Sigmoid colon (tissue), 4 donors: ENCODE measurements at regions not wholly inside any gene's neighbourhood (a gene's known extent, or its start where the extent isn't known, plus 50 kb on each side); places are given as distances from the start of the nearest gene placed in this dataset.

Experiments
- EP300 ChIP-seq, 4 donors: sonication (generic); formaldehyde crosslinking; IDR thresholded peaks; one replicate each; pipeline ENCODE4 v1.6.1; 2017; ENCODE audit warnings: antibody characterized with exemption in 4 of 4
- POLR2A ChIP-seq, 2 donors: fragments of 450-650 bp; IDR thresholded peaks; one replicate each; pipeline ENCODE4 v1.6.1; 2016; ENCODE audit warnings: antibody characterized with exemption in 2 of 2, mild to moderate bottlenecking in 2 of 2, moderate library complexity in 2 of 2
- POLR2AphosphoS5 ChIP-seq, 4 donors: sonication (generic); formaldehyde crosslinking; IDR thresholded peaks; one replicate each; pipeline ENCODE4 v1.6.1; 2017; ENCODE audit warnings: antibody characterized with exemption in 4 of 4
- TF ChIP-seq, protein P1 (sequence below), 4 experiments: fragments of 450-650 bp in 3 of 4; fragments of 200-600 bp in 1 of 4; IDR thresholded peaks; one replicate each; pipeline ENCODE4 v1.5.1; 2016 to 2019; ENCODE audit warnings: antibody characterized with exemption in 4 of 4, mild to moderate bottlenecking in 3 of 4, moderate library complexity in 2 of 4

- no peak for TF ChIP-seq POLR2A (IDR thresholded peaks at IDR 0.05)
- TF ChIP-seq, protein P1, sequence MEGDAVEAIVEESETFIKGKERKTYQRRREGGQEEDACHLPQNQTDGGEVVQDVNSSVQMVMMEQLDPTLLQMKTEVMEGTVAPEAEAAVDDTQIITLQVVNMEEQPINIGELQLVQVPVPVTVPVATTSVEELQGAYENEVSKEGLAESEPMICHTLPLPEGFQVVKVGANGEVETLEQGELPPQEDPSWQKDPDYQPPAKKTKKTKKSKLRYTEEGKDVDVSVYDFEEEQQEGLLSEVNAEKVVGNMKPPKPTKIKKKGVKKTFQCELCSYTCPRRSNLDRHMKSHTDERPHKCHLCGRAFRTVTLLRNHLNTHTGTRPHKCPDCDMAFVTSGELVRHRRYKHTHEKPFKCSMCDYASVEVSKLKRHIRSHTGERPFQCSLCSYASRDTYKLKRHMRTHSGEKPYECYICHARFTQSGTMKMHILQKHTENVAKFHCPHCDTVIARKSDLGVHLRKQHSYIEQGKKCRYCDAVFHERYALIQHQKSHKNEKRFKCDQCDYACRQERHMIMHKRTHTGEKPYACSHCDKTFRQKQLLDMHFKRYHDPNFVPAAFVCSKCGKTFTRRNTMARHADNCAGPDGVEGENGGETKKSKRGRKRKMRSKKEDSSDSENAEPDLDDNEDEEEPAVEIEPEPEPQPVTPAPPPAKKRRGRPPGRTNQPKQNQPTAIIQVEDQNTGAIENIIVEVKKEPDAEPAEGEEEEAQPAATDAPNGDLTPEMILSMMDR (IDR thresholded peaks at IDR 0.05): no peak
- no peak for TF ChIP-seq EP300 (IDR thresholded peaks at IDR 0.05)
- no peak for TF ChIP-seq POLR2AphosphoS5 (IDR thresholded peaks at IDR 0.05)
These were observed 107.0 kb upstream of the THY1 start for GRCh38 chr11:119529936-119530335.
